Stimulated activated CD8-positive, alpha-beta memory T cell treated with anti-CD3 and anti-CD28 coated beads, Interleukin-7, amount 100 ng/mL, for 4 hours (primary cell): ENCODE measurements at regions not wholly inside any gene's neighbourhood (a gene's known extent, or its start where the extent isn't known, plus 50 kb on each side); places are given as distances from the start of the nearest gene placed in this dataset.
"Not testable (repeated sequence)": the region's sequence is repeated elsewhere in the genome, so short reads cannot be mapped to it uniquely, and the experiment has no call there.

Source experiments
- DNase-seq, 2 donors: peaks; one replicate each; pipeline ENCODE4 v3.0.0-alpha.2; 2020; ENCODE audit warnings: low read depth in 2 of 2

DNA sequence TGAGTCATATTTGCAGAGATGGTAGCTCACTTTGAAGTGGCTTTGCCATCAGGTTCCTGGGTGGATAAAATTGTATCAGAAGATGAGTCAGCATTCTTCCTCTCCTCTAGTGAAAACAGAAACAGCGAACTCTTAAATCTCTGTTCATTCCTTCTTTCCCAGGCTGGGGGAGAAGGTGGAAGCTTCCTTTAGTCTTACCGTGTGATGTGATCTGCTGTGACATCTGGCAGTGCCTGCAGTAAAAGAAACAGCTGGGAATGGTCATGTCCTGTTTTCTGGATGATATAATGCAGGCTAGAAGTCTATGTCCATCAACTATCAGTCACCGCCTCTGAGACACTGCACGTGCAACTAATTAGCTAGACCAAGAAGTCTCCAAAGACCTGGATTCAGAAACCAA lies 171.6 kb downstream of the VAPA start:
- DNase-seq: no peak

- DNase-seq: no peak
Observed at GRCh38 chr18:10085876-10086275, 172.1 kb downstream of the VAPA start.

- no peak for DNase-seq
Observed at GRCh38 chr18:10086458-10087210, 172.8 kb downstream of the VAPA start.

- no peak for DNase-seq
Observed at GRCh38 chr18:10088734-10089133, 174.9 kb downstream of the VAPA start.

DNA sequence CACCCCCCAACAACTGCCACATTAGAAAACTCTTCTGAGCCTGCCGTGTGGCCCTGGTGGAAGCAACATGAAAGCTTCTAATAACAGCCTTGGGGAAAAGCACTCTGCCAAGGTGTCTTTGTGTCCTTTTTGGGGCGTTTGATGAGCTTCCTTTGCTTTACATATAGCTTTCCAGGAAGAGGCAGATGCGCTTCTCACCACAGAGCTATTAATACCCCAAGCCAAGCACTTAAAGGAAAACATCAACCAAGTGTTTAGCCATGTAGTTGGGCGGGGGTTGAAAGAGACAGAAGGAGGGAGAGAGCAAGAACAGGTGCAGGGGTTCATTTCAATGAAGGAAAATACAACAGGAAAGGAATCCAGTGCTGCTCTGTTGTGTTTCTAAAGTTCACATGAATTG lies 176.1 kb downstream of the VAPA start:
- no peak for DNase-seq

DNA sequence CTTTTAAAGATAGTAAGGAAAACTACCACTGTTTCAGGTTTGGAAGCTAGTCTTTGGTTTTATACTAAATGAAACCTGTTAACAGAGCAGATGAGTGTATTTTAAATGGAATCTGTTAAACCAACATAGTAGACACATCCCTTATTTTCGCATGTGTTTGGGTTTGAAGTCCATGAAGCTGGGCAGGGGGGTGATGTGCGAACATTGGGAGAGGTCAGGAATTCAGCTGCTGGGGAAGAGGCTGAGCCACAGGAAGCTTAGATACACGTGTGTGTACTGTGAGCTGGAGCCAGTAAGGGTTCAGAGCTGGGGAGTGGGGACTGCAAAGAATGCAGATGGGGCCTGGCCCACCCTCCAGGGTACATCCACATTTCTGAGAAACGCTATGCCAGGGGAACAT lies 176.9 kb downstream of the VAPA start:
- no peak for DNase-seq

GRCh38 chr18:10093445-10093844 lies 179.6 kb downstream of the VAPA start:
- DNase-seq: no peak

DNA sequence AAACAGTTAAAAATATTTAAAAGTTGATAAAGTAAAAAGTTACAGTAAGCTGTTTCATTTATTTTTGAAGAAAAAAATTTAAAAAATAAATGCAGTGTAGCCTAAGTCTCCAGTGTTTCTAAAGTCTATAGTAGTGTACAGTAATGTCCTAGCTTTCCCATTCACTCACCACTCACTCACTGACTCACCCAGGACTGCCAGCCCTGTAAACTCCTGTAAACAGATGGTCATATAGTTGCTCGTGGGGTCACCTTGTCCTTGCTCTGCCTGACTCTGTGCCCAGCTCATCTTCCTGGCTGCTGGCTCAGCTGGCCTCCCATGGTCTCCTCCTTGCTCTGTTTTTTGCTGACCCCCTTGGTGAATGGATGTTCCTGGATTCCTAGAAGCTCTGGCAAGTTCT lies 180.3 kb downstream of the VAPA start:
- DNase-seq: no peak

- DNase-seq: no peak
Observed at GRCh38 chr18:10094655-10095054, 180.8 kb downstream of the VAPA start.

- no peak for DNase-seq
Observed at GRCh38 chr18:10095356-10095755, 181.5 kb downstream of the VAPA start.

DNA sequence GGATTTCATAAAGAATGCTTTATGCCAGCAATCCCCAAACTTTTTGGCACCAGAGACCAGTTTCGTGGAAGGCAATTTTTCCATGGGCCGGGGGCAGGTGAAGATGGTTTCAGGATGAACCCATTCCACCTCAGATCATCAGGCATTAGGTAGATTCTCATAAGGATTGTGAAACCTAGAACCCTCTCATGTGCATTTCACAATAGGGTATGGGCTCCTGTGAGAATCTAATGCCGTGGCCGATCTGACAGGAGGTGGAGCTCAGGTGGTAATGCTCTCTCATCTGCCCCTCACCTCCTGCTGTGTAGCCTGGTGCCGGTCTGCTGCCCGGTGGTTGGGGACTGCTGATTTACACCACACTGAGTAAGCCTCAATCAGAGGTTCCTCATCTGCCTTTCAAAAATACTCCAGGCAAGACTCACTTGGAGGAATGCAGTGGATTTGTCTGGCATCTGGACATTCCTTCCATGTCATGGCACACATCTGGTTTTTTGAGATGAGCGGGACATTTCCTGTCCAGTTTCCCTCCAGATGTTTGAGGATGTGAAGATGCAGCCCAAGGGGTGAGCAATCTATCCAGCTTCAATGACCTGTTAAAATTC lies 185.8 kb downstream of the VAPA start:
- no peak for DNase-seq

GRCh38 chr18:10100196-10100595 lies 186.4 kb downstream of the VAPA start:
- no peak for DNase-seq

DNA sequence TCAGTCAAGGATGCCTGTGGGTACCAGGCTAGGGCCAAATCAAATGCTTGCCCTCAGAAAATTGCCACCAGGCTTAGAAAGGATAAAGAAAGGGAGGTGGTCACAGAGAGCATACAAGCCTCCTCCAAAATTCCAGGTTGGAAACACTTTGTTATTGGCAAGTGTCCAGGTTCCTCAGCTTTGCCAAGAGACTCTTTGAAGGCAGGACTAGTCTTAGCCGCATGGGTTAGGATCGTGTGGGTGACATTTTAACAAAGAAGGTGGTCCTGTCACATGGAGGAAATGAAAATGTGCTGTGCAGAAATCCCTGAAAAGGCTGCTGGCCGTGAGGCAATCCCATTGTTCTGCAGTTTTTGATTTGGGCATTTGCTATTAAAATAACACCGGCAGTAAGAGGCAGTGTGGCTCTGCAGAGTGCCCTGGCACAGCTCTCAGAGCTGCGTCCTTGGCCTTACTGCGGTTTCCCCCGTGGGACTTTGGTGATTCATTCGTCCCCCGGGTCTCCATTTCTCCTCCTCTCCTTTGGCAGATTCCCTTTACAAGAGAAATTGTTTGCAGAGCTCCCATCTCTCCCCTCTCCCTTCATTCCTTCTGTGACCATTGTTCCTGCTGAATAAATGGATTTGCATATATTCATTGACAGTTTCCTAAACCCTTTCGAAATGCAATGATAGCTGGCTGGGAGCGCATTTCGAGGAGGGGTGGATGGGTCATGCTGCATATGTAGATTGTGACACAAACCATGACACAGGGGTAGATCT lies 187.3 kb downstream of the VAPA start:
- DNase-seq: no peak

DNA sequence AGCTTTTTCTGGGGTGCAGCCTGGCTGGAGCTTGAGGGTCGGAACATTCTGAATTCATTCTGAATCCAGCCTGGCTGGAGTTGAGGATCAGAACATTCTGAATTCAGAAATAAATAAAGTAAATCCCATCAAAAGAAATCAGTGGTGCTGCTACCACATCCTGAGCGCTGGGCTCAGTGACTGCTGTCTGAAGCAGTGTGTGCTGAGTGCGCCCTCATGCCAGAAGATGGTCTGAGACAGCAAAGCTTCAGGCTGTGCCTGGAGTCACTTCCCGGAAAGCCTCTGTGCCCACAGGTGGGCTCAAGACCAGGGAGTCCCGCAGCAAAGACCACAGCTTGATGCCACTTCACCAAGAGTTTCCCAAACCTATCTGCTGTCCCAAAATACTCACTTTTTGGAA lies 187.9 kb downstream of the VAPA start:
- no peak for DNase-seq

DNA sequence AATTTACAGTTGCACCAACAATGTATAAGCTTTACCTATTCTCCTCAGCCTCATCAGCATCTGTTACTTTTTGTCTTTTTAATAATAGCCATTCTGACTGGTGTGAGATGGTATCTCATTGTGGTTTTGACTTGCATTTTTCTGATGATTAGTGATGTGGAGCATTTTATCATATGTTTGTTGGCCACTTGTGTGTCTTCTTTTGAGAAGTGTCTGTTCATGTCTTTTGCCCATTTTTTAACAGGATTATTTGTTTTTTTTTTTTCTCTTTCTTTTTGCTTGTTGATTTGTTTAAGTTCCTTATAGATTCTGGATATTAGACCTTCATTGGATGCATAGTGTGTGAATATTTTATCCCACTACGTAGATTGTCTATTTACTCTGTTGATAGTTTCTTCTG lies 191.3 kb downstream of the VAPA start:
- DNase-seq: not testable (repeated sequence)

DNA sequence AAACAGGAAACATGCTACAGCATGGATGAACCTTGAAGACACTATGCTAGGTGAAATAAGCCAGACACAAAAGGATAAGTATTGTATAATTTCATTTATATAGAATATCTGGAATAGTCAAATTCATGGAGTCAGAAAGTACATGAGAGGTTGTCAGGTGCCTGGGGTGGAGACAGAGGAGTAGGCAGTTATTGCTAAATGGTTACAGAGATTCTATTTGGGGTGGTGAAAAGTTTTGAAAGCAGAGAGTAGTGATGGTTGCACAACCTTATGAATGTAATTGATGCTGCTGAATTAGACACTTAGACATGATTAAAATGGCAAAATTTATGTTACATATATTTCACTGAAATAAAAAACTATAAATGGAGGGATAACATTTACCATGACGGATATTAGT lies 197.4 kb downstream of the VAPA start:
- no peak for DNase-seq

DNA sequence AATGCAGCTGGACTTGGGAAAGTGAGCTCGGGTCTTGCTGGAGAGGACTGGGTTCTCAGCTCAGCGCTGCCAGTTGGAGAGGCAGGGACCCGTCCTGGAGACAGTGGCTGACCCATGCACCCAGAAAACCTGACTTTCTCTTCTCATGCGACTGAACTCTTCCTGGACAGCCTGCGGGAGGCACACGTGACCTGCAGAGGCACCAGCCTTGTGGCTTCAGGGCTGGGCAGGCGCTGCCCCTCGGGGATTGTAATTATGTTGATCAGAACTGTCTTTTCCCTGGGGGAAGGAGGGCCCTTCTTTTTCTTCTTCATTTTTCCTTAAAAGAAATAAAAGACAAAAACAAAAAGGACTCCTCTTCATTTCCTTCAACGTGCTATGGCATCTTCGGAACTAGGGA lies 198.1 kb downstream of the VAPA start:
- DNase-seq: no peak

- no peak for DNase-seq
Observed at GRCh38 chr18:10113121-10114022, 199.6 kb downstream of the VAPA start.

- no peak for DNase-seq
Observed at GRCh38 chr18:10114717-10115463, 201.1 kb downstream of the VAPA start.

- DNase-seq: no peak
Observed at GRCh38 chr18:10116574-10116973, 202.8 kb downstream of the VAPA start.

DNA sequence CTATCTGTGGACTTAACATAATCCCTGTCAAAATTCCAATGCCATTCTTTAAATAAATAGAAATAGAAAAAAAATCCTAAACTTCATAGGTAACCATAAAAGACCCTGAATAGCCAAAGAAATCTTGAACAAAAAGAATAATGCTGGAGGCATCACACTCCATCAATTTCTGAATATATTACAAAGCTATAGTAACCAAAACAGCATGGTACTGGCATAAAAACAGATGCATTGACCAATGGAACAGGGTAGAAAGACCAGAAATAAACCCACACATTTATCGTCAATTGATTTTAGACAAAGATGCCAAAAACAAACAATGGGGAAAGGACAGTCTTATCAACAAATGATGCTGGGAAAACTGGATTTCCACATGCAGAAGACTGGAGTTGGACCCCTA lies 205.7 kb downstream of the VAPA start:
- no peak for DNase-seq
